ENCODE measurements at regions not wholly inside any gene's neighbourhood (a gene's known extent, or its start where the extent isn't known, plus 50 kb on each side); places are given as distances from the start of the nearest gene placed in this dataset.

GRCh38 chr12:98401427-98401826, 114.0 kb upstream of the TMPO start:
- TF ChIP-seq POLR2AphosphoS5 (IDR thresholded peaks at IDR 0.05; ENCODE audit: borderline replicate concordance, low read depth, low read length) = no peak
- TF ChIP-seq FOXP2 (optimal IDR thresholded peaks at IDR 0.05; ENCODE audit: control extremely low read depth, extremely low read length, insufficient read depth) = no peak
- no peak for TF ChIP-seq EZH2 (IDR thresholded peaks at IDR 0.05)

All from SK-N-MC (cell line).